Keratinocyte (primary cell): ENCODE measurements at regions not wholly inside any gene's neighbourhood (a gene's known extent, or its start where the extent isn't known, plus 50 kb on each side); places are given as distances from the start of the nearest gene placed in this dataset.

ENCODE experiments used
- EZH2 ChIP-seq: IDR thresholded peaks from one replicate; pipeline ENCODE4 v1.6.1; 2012; ENCODE audit warnings: inconsistent platforms, mild to moderate bottlenecking, low read length, moderate library complexity
- TF ChIP-seq, protein P1 (sequence below), 3 experiments: IDR thresholded peaks in 1 of 3; conservative IDR thresholded peaks in 1 of 3; optimal IDR thresholded peaks in 1 of 3; 2 replicates in 2 of 3; 3 replicates in 1 of 3; pipeline versions ENCODE3 to v1.5.1; 2011; ENCODE audit warnings: low read length in 3 of 3, mild to moderate bottlenecking in 3 of 3, moderate library complexity in 2 of 3, control low read depth in 1 of 3, inconsistent platforms in 1 of 3; ENCODE audit not compliant: insufficient read depth in 2 of 3; ENCODE audit errors: extremely low read depth in 1 of 3

DNA sequence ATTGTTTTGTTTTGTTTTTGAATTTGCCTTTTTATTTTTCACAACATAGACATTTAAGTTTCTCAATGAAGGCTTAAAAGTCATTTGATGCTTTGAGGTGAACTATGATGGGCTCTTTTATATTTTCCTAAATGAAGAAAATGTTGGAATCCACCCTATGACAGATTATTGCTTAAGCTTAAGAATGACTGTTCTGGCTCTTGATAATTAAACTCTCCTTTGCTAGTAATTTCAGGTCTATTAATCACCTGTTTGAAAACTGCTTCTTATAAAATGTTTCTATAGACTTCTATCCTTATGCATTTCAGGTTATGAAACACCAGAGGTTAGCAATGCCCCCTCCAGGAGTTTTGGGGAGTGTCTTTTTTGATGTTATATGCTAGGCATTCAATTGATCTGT is 424.1 kb upstream of the DYNLRB2 start:
- TF ChIP-seq, protein P1, sequence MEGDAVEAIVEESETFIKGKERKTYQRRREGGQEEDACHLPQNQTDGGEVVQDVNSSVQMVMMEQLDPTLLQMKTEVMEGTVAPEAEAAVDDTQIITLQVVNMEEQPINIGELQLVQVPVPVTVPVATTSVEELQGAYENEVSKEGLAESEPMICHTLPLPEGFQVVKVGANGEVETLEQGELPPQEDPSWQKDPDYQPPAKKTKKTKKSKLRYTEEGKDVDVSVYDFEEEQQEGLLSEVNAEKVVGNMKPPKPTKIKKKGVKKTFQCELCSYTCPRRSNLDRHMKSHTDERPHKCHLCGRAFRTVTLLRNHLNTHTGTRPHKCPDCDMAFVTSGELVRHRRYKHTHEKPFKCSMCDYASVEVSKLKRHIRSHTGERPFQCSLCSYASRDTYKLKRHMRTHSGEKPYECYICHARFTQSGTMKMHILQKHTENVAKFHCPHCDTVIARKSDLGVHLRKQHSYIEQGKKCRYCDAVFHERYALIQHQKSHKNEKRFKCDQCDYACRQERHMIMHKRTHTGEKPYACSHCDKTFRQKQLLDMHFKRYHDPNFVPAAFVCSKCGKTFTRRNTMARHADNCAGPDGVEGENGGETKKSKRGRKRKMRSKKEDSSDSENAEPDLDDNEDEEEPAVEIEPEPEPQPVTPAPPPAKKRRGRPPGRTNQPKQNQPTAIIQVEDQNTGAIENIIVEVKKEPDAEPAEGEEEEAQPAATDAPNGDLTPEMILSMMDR (optimal IDR thresholded peaks at IDR 0.05 in 1 of 3, IDR thresholded peaks at IDR 0.05 in 1 of 3, conservative IDR thresholded peaks at IDR 0.05 in 1 of 3; ENCODE audit: extremely low read depth in 1 of 3, insufficient read depth in 2 of 3, low read length in 3 of 3), result no peak
- TF ChIP-seq EZH2, result no peak
